ENCODE measurements at regions not wholly inside any gene's neighbourhood (a gene's known extent, or its start where the extent isn't known, plus 50 kb on each side); places are given as distances from the start of the nearest gene placed in this dataset.

GRCh38 chr11:79845002-79845709, 404.3 kb upstream of the TENM4 start:
- H3K4me3 ChIP-seq (replicated peaks; ENCODE audit: insufficient read depth, low read length): no peak overlapping the region
- H3K27ac ChIP-seq (replicated peaks): no peak overlapping the region
- TF ChIP-seq CTCF (IDR thresholded peaks at IDR 0.05; ENCODE audit: insufficient read depth, low read length): no peak
- no peak for TF ChIP-seq GABPA (IDR thresholded peaks at IDR 0.05; ENCODE audit: low read depth)
- no peak for TF ChIP-seq POLR2AphosphoS5 (IDR thresholded peaks at IDR 0.05; ENCODE audit: low read depth)
- no peak for TF ChIP-seq SPI1 (IDR thresholded peaks at IDR 0.05; ENCODE audit: borderline replicate concordance, low read depth)
- no peak for TF ChIP-seq REST (IDR thresholded peaks at IDR 0.05; ENCODE audit: insufficient replicate concordance, low read depth)
- no peaks in the 10 kb centered on the region for H3K27me3 ChIP-seq (ENCODE audit: insufficient read depth, poor library complexity, severe bottlenecking)
- DNase-seq (ENCODE audit: low read depth in 1 of 2, low spot score in 1 of 2): no peak

- H3K27me3 ChIP-seq (ENCODE audit: insufficient read depth, poor library complexity, severe bottlenecking): no peaks in the 10 kb centered on the region
- DNase-seq (ENCODE audit: low read depth in 1 of 2, low spot score in 1 of 2): no peak
- no peak for TF ChIP-seq GABPA (IDR thresholded peaks at IDR 0.05; ENCODE audit: low read depth)
- TF ChIP-seq POLR2AphosphoS5 (IDR thresholded peaks at IDR 0.05; ENCODE audit: low read depth): no peak
- no peak for TF ChIP-seq REST (IDR thresholded peaks at IDR 0.05; ENCODE audit: insufficient replicate concordance, low read depth)
- TF ChIP-seq CTCF (IDR thresholded peaks at IDR 0.05; ENCODE audit: insufficient read depth, low read length): no peak
- no peak for TF ChIP-seq SPI1 (IDR thresholded peaks at IDR 0.05; ENCODE audit: borderline replicate concordance, low read depth)
- no peak overlapping the region for H3K4me3 ChIP-seq (replicated peaks; ENCODE audit: insufficient read depth, low read length)
- H3K27ac ChIP-seq (replicated peaks): no peak overlapping the region
These were observed 393.2 kb upstream of the TENM4 start for GRCh38 chr11:79834015-79834414.

GRCh38 chr11:79830446-79830845, 389.6 kb upstream of the TENM4 start:
- no peak overlapping the region for H3K27ac ChIP-seq (replicated peaks)
- no peak overlapping the region for H3K4me3 ChIP-seq (replicated peaks; ENCODE audit: insufficient read depth, low read length)
- TF ChIP-seq REST (IDR thresholded peaks at IDR 0.05; ENCODE audit: insufficient replicate concordance, low read depth) (no peak), POLR2AphosphoS5 (IDR thresholded peaks at IDR 0.05; ENCODE audit: low read depth) (no peak), SPI1 (IDR thresholded peaks at IDR 0.05; ENCODE audit: borderline replicate concordance, low read depth) (no peak), CTCF (IDR thresholded peaks at IDR 0.05; ENCODE audit: insufficient read depth, low read length) (no peak), GABPA (IDR thresholded peaks at IDR 0.05; ENCODE audit: low read depth) (no peak)
- DNase-seq (ENCODE audit: low read depth in 1 of 2, low spot score in 1 of 2): no peak
- H3K27me3 ChIP-seq (ENCODE audit: insufficient read depth, poor library complexity, severe bottlenecking): peaks cover 4% of the 10 kb centered on the region

Measured in HL-60 (cell line).